H1 (cell line): ENCODE measurements at regions not wholly inside any gene's neighbourhood (a gene's known extent, or its start where the extent isn't known, plus 50 kb on each side); places are given as distances from the start of the nearest gene placed in this dataset.

ENCODE experiments used
- CTCF ChIA-PET: fragments of 300-600 bp; sonication (Branson Sonifier 250); formaldehyde crosslinking; loops from one replicate; lab custom pipeline; 2021; ENCODE audit not compliant: partially characterized antibody; lab: Charles Lee
- POLR2A ChIA-PET: fragments of 300-600 bp; sonication (Branson Sonifier 250); formaldehyde crosslinking; loops from one replicate; lab custom pipeline; 2021; ENCODE audit warnings: inconsistent platforms; ENCODE audit not compliant: partially characterized antibody; lab: Charles Lee
- DNase-seq, 2 experiments: peaks; one replicate each; pipeline versions ENCODE4 v3.0.0 to v3.0.0-alpha.2; 2010 to 2022; ENCODE audit warnings: low spot score in 2 of 2, low read depth in 1 of 2, mixed read lengths in 1 of 2
- FAIRE-seq: peaks from 2 replicates; lab custom pipeline; 2011; peaks lifted over from hg19 to GRCh38; lab: Jason Lieb, UNC
- H2AFZ ChIP-seq: 2 replicates; pipeline ENCODE4 v1.8.1; 2012; ENCODE audit warnings: low read length, inconsistent platforms
- H2AK5ac ChIP-seq: 2 replicates; pipeline ENCODE4 v1.6.1; 2013; ENCODE audit warnings: low read depth, low read length
- H2BK120ac ChIP-seq: replicated peaks from 2 replicates; pipeline ENCODE3; 2013; ENCODE audit warnings: low read depth, low read length, inconsistent platforms
- H2BK12ac ChIP-seq: 2 replicates; pipeline ENCODE4 v1.6.1; 2013; ENCODE audit warnings: low read depth, low read length
- H2BK15ac ChIP-seq: 2 replicates; pipeline ENCODE4 v1.6.1; 2013; ENCODE audit warnings: low read length
- H2BK20ac ChIP-seq: 2 replicates; pipeline ENCODE4 v1.6.1; 2013; ENCODE audit warnings: low read length
- H2BK5ac ChIP-seq: 2 replicates; pipeline ENCODE4 v1.6.1; 2013; ENCODE audit warnings: low read depth, low read length
- H3K14ac ChIP-seq: 2 replicates; pipeline ENCODE4 v1.6.1; 2013; ENCODE audit warnings: inconsistent platforms; ENCODE audit not compliant: insufficient read length
- H3K18ac ChIP-seq: 2 replicates; pipeline ENCODE4 v1.6.1; 2013; ENCODE audit warnings: low read length; ENCODE audit errors: extremely low read depth
- H3K23ac ChIP-seq: 2 replicates; pipeline ENCODE4 v1.6.1; 2013; ENCODE audit warnings: inconsistent platforms; ENCODE audit not compliant: insufficient read length
- H3K23me2 ChIP-seq: 2 replicates; pipeline ENCODE4 v1.6.1; 2013; ENCODE audit warnings: low read depth, low read length
- H3K27ac ChIP-seq: 2 replicates; pipeline ENCODE4 v1.6.1; 2011; ENCODE audit warnings: low read depth, low read length, inconsistent platforms
- H3K27me3 ChIP-seq, 4 experiments: replicated peaks in 1 of 4; 1 replicate in 1 of 4; 2 replicates in 3 of 4; pipeline versions ENCODE4 v1.6.1 to v1.8.1; 2011 to 2013; ENCODE audit warnings: low read length in 3 of 4, mild to moderate bottlenecking in 3 of 4, inconsistent platforms in 2 of 4, mixed read lengths in 2 of 4, moderate library complexity in 1 of 4; ENCODE audit not compliant: control insufficient read depth in 3 of 4, insufficient read depth in 3 of 4; ENCODE audit errors: extremely low read depth in 1 of 4
- H3K36me3 ChIP-seq, 4 experiments: 2 replicates each; pipeline versions ENCODE4 v1.6.1 to v1.8.1; 2011 to 2013; ENCODE audit warnings: mild to moderate bottlenecking in 4 of 4, low read length in 3 of 4, moderate library complexity in 2 of 4, control low read depth in 1 of 4, inconsistent platforms in 1 of 4; ENCODE audit not compliant: insufficient read depth in 4 of 4, control insufficient read depth in 2 of 4
- H3K4ac ChIP-seq: replicated peaks from 2 replicates; pipeline ENCODE3; 2013; ENCODE audit warnings: low read length, low read depth, mixed read lengths, inconsistent platforms; ENCODE audit not compliant: insufficient read length
- H3K4me1 ChIP-seq, 4 experiments: replicated peaks in 1 of 4; 1 replicate in 1 of 4; 2 replicates in 3 of 4; pipeline versions ENCODE4 v1.6.1 to v1.8.1; 2011 to 2013; ENCODE audit warnings: low read length in 3 of 4, inconsistent platforms in 2 of 4, mixed read lengths in 1 of 4; ENCODE audit not compliant: insufficient read depth in 4 of 4, control insufficient read depth in 3 of 4
- H3K4me2 ChIP-seq, 2 experiments: 2 replicates each; pipeline versions ENCODE4 v1.6.1 to v1.8.1; 2011 to 2013; ENCODE audit warnings: low read depth in 2 of 2, low read length in 2 of 2, control low read depth in 1 of 2, inconsistent platforms in 1 of 2, mild to moderate bottlenecking in 1 of 2; ENCODE audit not compliant: insufficient read depth in 1 of 2
- H3K4me3 ChIP-seq, 4 experiments: fragments of 200-600, 300-600 bp in 1 of 4; sonication (generic), shearing (Covaris generic), sonication (Bioruptor Twin) in 1 of 4; 2 replicates each; pipeline versions ENCODE4 v1.5.1 to v1.8.1; 2011 to 2016; ENCODE audit warnings: low read length in 4 of 4, low read depth in 3 of 4, control low read depth in 2 of 4, inconsistent platforms in 2 of 4, mild to moderate bottlenecking in 2 of 4, mixed read lengths in 1 of 4, moderate library complexity in 1 of 4; ENCODE audit not compliant: insufficient read depth in 2 of 4; ENCODE audit errors: extremely low read depth in 1 of 4
- H3K56ac ChIP-seq: replicated peaks from 2 replicates; pipeline ENCODE3; 2013; ENCODE audit warnings: low read depth, mild to moderate bottlenecking, mixed read lengths, low read length, inconsistent platforms; ENCODE audit not compliant: insufficient read length
- H3K79me1 ChIP-seq: 2 replicates; pipeline ENCODE4 v1.6.1; 2013; ENCODE audit warnings: low read depth, low read length, control low read depth
- H3K79me2 ChIP-seq, 2 experiments: 2 replicates each; pipeline versions ENCODE4 v1.6.1 to v1.8.1; 2012 to 2013; ENCODE audit warnings: low read length in 2 of 2, mild to moderate bottlenecking in 2 of 2, inconsistent platforms in 1 of 2; ENCODE audit not compliant: insufficient read depth in 2 of 2, control insufficient read depth in 1 of 2
- H3K9ac ChIP-seq, 4 experiments: replicated peaks in 1 of 4; 1 replicate in 1 of 4; 2 replicates in 3 of 4; pipeline versions ENCODE4 v1.6.1 to v1.8.1; 2011 to 2013; ENCODE audit warnings: low read depth in 3 of 4, low read length in 3 of 4, control low read depth in 2 of 4, mild to moderate bottlenecking in 2 of 4, moderate library complexity in 2 of 4, inconsistent platforms in 1 of 4; ENCODE audit errors: extremely low read depth in 1 of 4
- H3K9me3 ChIP-seq, 2 experiments: 2 replicates each; pipeline versions ENCODE4 v1.6.1 to v1.8.1; 2012 to 2013; ENCODE audit warnings: mild to moderate bottlenecking in 2 of 2, moderate library complexity in 2 of 2, control low read depth in 1 of 2, inconsistent platforms in 1 of 2, low read depth in 1 of 2, low read length in 1 of 2, mixed read lengths in 1 of 2; ENCODE audit not compliant: insufficient read depth in 2 of 2
- H4K20me1 ChIP-seq, 2 experiments: replicated peaks in 1 of 2; 2 replicates each; pipeline versions ENCODE3 to v1.8.1; 2011 to 2013; ENCODE audit warnings: inconsistent platforms in 2 of 2, low read length in 2 of 2, mild to moderate bottlenecking in 1 of 2; ENCODE audit not compliant: insufficient read depth in 2 of 2, control insufficient read depth in 1 of 2
- H4K5ac ChIP-seq: 2 replicates; pipeline ENCODE4 v1.6.1; 2013; ENCODE audit warnings: low read length, low read depth, mixed read lengths, inconsistent platforms; ENCODE audit not compliant: insufficient read length
- H4K8ac ChIP-seq: 2 replicates; pipeline ENCODE4 v1.8.0; 2013; ENCODE audit warnings: mild to moderate bottlenecking, moderate library complexity, low read length, inconsistent platforms; ENCODE audit not compliant: insufficient read depth; ENCODE audit errors: extremely low read depth
- H4K91ac ChIP-seq: replicated peaks from 2 replicates; pipeline ENCODE3; 2013; ENCODE audit warnings: low read length, mixed read lengths, inconsistent platforms; ENCODE audit not compliant: insufficient read length
- ATF3 ChIP-seq: IDR thresholded peaks from 2 replicates; pipeline ENCODE4 v1.6.1; 2011; ENCODE audit warnings: low read depth, mild to moderate bottlenecking, low read length; ENCODE audit not compliant: insufficient read depth
- CBX5 ChIP-seq: fragments of 300-800, 300-1000 bp; sonication (generic); IDR thresholded peaks from 2 replicates; pipeline ENCODE4 v1.7.1; 2016; ENCODE audit warnings: antibody characterized with exemption, low read length, low read depth
- CEBPB ChIP-seq: IDR thresholded peaks from 2 replicates; pipeline ENCODE4 v1.6.1; 2012; ENCODE audit warnings: low read depth, low read length
- CHD2 ChIP-seq: IDR thresholded peaks from 2 replicates; pipeline ENCODE4 v1.6.1; 2012; ENCODE audit warnings: low read length, improper control_type of control experiment
- POLR2AphosphoS5 ChIP-seq: IDR thresholded peaks from 2 replicates; pipeline ENCODE4 v1.6.1; 2011; ENCODE audit warnings: low read depth, low read length
- SIN3A ChIP-seq, 2 experiments: IDR thresholded peaks in 1 of 2; conservative IDR thresholded peaks in 1 of 2; 2 replicates each; pipeline ENCODE4 v1.6.1; 2011 to 2012; ENCODE audit warnings: low read length in 2 of 2, improper control_type of control experiment in 1 of 2, low read depth in 1 of 2, mild to moderate bottlenecking in 1 of 2
- TBP ChIP-seq: IDR thresholded peaks from 2 replicates; pipeline ENCODE4 v1.6.1; 2011; ENCODE audit warnings: low read depth, low read length, improper control_type of control experiment
- ZNF274 ChIP-seq: IDR thresholded peaks from 2 replicates; pipeline ENCODE4 v1.7.0; 2012; ENCODE audit warnings: low read length, borderline replicate concordance; ENCODE audit errors: extremely low read depth
- WGBS, 2 experiments: shearing (Covaris generic) in 1 of 2; methylation state at CpG; one replicate each; pipeline versions ENCODE4 v1.1.6 to v1.1.7; 2013 to 2015; ENCODE audit warnings: low lambda C conversion rate in 2 of 2, mixed read lengths in 2 of 2, inconsistent platforms in 1 of 2, low coverage in 1 of 2, missing lambda C conversion rate in 1 of 2; ENCODE audit not compliant: insufficient replicate concordance in 2 of 2, insufficient coverage in 1 of 2, insufficient read length in 1 of 2; ENCODE audit errors: extremely low coverage in 1 of 2, missing lambda C conversion rate in 1 of 2; 5-methylcytosine and 5-hydroxymethylcytosine counted together

GRCh38 chr3:59286791-59287531 lies 237.1 kb upstream of the CFAP20DC start:
- Histone ChIP-seq H4K5ac (no peak overlapping the region), H3K4me1 (no peaks in the 10 kb centered on the region), H4K20me1 (no peaks in the 10 kb centered on the region), H2AK5ac (no peak overlapping the region), H3K23me2 (no peaks in the 10 kb centered on the region), H4K8ac (no peak overlapping the region), H3K79me2 (no peaks in the 10 kb centered on the region), H2BK15ac (no peak overlapping the region), H3K9me3 (no peaks in the 10 kb centered on the region), H4K91ac (no peak overlapping the region), H3K4me3 (no peak overlapping the region), H3K27ac (no peak overlapping the region), H3K23ac (no peak overlapping the region), H3K27me3 (no peaks in the 10 kb centered on the region), H3K56ac (no peak overlapping the region), H2AFZ (no peak overlapping the region), H2BK20ac (no peak overlapping the region), H2BK120ac (no peak overlapping the region), H3K18ac (no peak overlapping the region), H3K79me1 (no peaks in the 10 kb centered on the region), H3K4me2 (no peak overlapping the region), H3K4ac (no peak overlapping the region), H2BK12ac (no peak overlapping the region), H3K14ac (no peak overlapping the region), H3K36me3 (no peaks in the 10 kb centered on the region), H3K9ac (no peak overlapping the region), H2BK5ac (no peak overlapping the region)
- 88% methylated on average over 2 of the region's 2 CpGs; no CpG with 5 or more reads in 1 of the 2 experiments for WGBS, 2 experiments
- DNase-seq (no peak), FAIRE-seq (no peak)
- TF ChIP-seq CEBPB: no peak
- no peak for TF ChIP-seq ZNF274
- no peak for TF ChIP-seq POLR2AphosphoS5
- TF ChIP-seq CHD2: no peak
- no peak for TF ChIP-seq CBX5
- TF ChIP-seq TBP: no peak
- no peak for TF ChIP-seq ATF3
- TF ChIP-seq SIN3A (conservative IDR thresholded peaks at IDR 0.05 in 1 of 2, IDR thresholded peaks at IDR 0.05 in 1 of 2; ENCODE audit: low read depth in 1 of 2, low read length in 2 of 2): no peak
- ChIA-PET POLR2A (no interaction called here), CTCF (interaction anchor here (0.6 to 1.8 kb wide), 5 partner anchors 12 to 40 kb away, joined by 3 to 4 read pairs (median 3); no protein-coding TSS in a partner anchor)
